Spleen (tissue), 11 donors: ENCODE measurements at regions not wholly inside any gene's neighbourhood (a gene's known extent, or its start where the extent isn't known, plus 50 kb on each side); places are given as distances from the start of the nearest gene placed in this dataset.

Source experiments
- DNase-seq: peaks from one replicate; pipeline ENCODE4 v3.0.0-alpha.2; 2020
- H3K27ac ChIP-seq, 8 donors: fragments of 200-600 bp; sonication (generic) in 7 of 8; 1 replicate in 4 of 8; 2 replicates in 4 of 8; pipeline versions ENCODE4 v1.5.0 to v1.8.0; 2016 to 2021; ENCODE audit warnings: inconsistent platforms in 4 of 8, mild to moderate bottlenecking in 4 of 8, moderate library complexity in 1 of 8
- H3K27me3 ChIP-seq, 7 donors: fragments of 200-600 bp; sonication (generic) in 6 of 7; replicated peaks in 1 of 7; 1 replicate in 4 of 7; 2 replicates in 3 of 7; pipeline versions ENCODE4 v1.5.0 to v1.8.0; 2016 to 2021; ENCODE audit warnings: inconsistent platforms in 3 of 7, mild to moderate bottlenecking in 1 of 7
- H3K36me3 ChIP-seq, 6 donors: fragments of 200-600 bp; sonication (generic) in 5 of 6; 1 replicate in 4 of 6; 2 replicates in 2 of 6; pipeline versions ENCODE4 v1.5.0 to v1.8.0; 2016 to 2021; ENCODE audit warnings: inconsistent platforms in 2 of 6
- H3K4me1 ChIP-seq, 6 donors: fragments of 200-600 bp; sonication (generic) in 5 of 6; 1 replicate in 3 of 6; 2 replicates in 3 of 6; pipeline versions ENCODE4 v1.5.0 to v1.8.0; 2016 to 2021; ENCODE audit warnings: inconsistent platforms in 3 of 6
- H3K4me3 ChIP-seq, 8 donors: fragments of 200-600 bp; sonication (generic) in 7 of 8; 1 replicate in 4 of 8; 2 replicates in 4 of 8; pipeline versions ENCODE4 v1.5.0 to v1.8.0; 2016 to 2021; ENCODE audit warnings: inconsistent platforms in 4 of 8, mild to moderate bottlenecking in 4 of 8, moderate library complexity in 2 of 8
- H3K9me3 ChIP-seq, 8 donors: fragments of 200-600 bp; sonication (generic) in 7 of 8; 1 replicate in 4 of 8; 2 replicates in 4 of 8; pipeline versions ENCODE4 v1.5.0 to v1.8.0; 2016 to 2021; ENCODE audit warnings: inconsistent platforms in 4 of 8
- POLR2A ChIP-seq, 3 donors: fragments of 450-650 bp; IDR thresholded peaks; one replicate each; pipeline ENCODE4 v1.5.1; 2017; ENCODE audit warnings: antibody characterized with exemption in 3 of 3, mild to moderate bottlenecking in 1 of 3
- POLR2AphosphoS5 ChIP-seq, 3 donors: sonication (generic); formaldehyde crosslinking; IDR thresholded peaks; one replicate each; pipeline ENCODE4 v1.5.1; 2017; ENCODE audit warnings: antibody characterized with exemption in 3 of 3
- WGBS, 5 donors: extraction: QIAGEN DNeasy Blood & Tissue Kit in 3 of 5; methylation state at CpG; one replicate each; pipeline versions ENCODE4 v1.1.5 to v1.1.7; 2013 to 2018; 5-methylcytosine and 5-hydroxymethylcytosine counted together
- intact Hi-C: fragments of 100-400 bp; cut with DNase I; formaldehyde crosslinking; loops from one replicate; pipeline ENCODE4 v1.15.0; 2023; ENCODE audit warnings: low total_unique reads
- TF ChIP-seq, protein P1 (sequence below), 11 experiments: fragments of 200-600 bp in 7 of 11; fragments of 450-650 bp in 4 of 11; sonication (generic) in 4 of 11; IDR thresholded peaks in 8 of 11; conservative IDR thresholded peaks in 3 of 11; 1 replicate in 7 of 11; 2 replicates in 4 of 11; pipeline versions ENCODE4 v1.4.0 to v1.8.0; 2016 to 2021; ENCODE audit warnings: antibody characterized with exemption in 11 of 11, inconsistent platforms in 4 of 11, mild to moderate bottlenecking in 1 of 11
- donor health status: healthy with polysubstance abuse.
- donor health status: DM: no; HTN: no; CAD: no; lungs with moderate emphysema.
- donor health status: DM: no; HTN: no; CAD: no.
- donor health status: Bipolar disorder and iron deficiency.
- donor health status: healthy.
- donor health status: DM: no; HTN: no; CAD: no.
- donor health status: DM: yes; HTN: yes; CAD: no.

GRCh38 chr1:96253246-96254035 lies 468.1 kb upstream of the PTBP2 start:
- intact Hi-C loops = no loop called here
- H3K27me3 ChIP-seq = no peaks in the 10 kb centered on the region
- H3K9me3 ChIP-seq = no peaks in the 10 kb centered on the region
- no peak overlapping the region for H3K4me3 ChIP-seq
- no peaks in the 10 kb centered on the region for H3K36me3 ChIP-seq
- DNase-seq = no peak
- H3K4me1 ChIP-seq = no peaks in the 10 kb centered on the region
- TF ChIP-seq POLR2A (IDR thresholded peaks at IDR 0.05) = no peak
- TF ChIP-seq, protein P1, sequence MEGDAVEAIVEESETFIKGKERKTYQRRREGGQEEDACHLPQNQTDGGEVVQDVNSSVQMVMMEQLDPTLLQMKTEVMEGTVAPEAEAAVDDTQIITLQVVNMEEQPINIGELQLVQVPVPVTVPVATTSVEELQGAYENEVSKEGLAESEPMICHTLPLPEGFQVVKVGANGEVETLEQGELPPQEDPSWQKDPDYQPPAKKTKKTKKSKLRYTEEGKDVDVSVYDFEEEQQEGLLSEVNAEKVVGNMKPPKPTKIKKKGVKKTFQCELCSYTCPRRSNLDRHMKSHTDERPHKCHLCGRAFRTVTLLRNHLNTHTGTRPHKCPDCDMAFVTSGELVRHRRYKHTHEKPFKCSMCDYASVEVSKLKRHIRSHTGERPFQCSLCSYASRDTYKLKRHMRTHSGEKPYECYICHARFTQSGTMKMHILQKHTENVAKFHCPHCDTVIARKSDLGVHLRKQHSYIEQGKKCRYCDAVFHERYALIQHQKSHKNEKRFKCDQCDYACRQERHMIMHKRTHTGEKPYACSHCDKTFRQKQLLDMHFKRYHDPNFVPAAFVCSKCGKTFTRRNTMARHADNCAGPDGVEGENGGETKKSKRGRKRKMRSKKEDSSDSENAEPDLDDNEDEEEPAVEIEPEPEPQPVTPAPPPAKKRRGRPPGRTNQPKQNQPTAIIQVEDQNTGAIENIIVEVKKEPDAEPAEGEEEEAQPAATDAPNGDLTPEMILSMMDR (IDR thresholded peaks at IDR 0.05 in 8 of 11, conservative IDR thresholded peaks at IDR 0.05 in 3 of 11) = no peak
- no peak for TF ChIP-seq POLR2AphosphoS5 (IDR thresholded peaks at IDR 0.05)
- no peak overlapping the region for H3K27ac ChIP-seq
- WGBS, 5 donors = 65 to 81% (median 68%) methylated on average over 4 of the region's 4 CpGs

DNA sequence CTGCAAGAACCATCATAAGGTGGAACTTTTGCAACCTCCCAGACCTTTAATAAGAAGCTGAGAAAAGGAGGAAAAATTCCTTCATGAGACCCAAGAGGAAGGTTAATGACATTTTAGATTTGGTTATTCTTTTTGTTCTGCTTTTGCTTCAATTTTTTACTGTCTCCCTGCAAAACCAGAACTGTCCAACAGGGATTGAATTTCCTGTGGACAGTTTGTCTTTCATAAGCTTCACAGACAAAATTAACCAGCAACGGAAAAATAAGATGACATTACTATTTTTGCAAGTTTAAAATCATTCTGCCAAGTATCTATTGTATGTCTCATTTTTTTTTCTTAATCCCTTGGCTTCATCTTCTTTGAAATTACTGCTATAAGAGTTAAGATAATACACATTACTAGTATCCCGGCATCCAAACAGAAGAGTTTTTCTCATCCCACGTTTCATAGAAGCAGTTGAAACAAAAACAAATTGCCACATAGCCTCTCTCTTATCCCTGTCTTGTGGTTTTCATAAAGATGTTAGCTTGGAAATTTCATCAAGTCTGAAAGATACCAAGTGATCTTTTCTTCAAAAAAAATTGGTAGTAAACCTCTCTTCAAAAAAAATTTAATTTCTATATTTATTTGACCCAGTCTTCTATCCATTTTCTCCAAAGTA lies 465.3 kb upstream of the PTBP2 start:
- 64 to 81% (median 69%) methylated on average over 3 of the region's 3 CpGs for WGBS, 5 donors

GRCh38 chr1:96259399-96259798 lies 462.2 kb upstream of the PTBP2 start:
- Histone ChIP-seq H3K27me3 (no peaks in the 10 kb centered on the region), H3K27ac (no peak overlapping the region), H3K36me3 (no peaks in the 10 kb centered on the region), H3K4me1 (no peaks in the 10 kb centered on the region), H3K9me3 (no peaks in the 10 kb centered on the region), H3K4me3 (no peak overlapping the region)
- 33 to 63% (median 53%) methylated on average over 2 of the region's 2 CpGs for WGBS, 5 donors
- intact Hi-C loops = no loop called here
- no peak for DNase-seq
- TF ChIP-seq, protein P1 (IDR thresholded peaks at IDR 0.05 in 8 of 11, conservative IDR thresholded peaks at IDR 0.05 in 3 of 11) = no peak

More for the DNA sequence above, 465.3 kb upstream of the PTBP2 start:
- no peak overlapping the region for H3K4me3 ChIP-seq
- no peak overlapping the region for H3K27ac ChIP-seq
- TF ChIP-seq POLR2AphosphoS5 (IDR thresholded peaks at IDR 0.05) (no peak), POLR2A (IDR thresholded peaks at IDR 0.05) (no peak)
- TF ChIP-seq, protein P1 (IDR thresholded peaks at IDR 0.05 in 8 of 11, conservative IDR thresholded peaks at IDR 0.05 in 3 of 11) = no peak
- no peaks in the 10 kb centered on the region for H3K4me1 ChIP-seq
- no peak for DNase-seq
- no peaks in the 10 kb centered on the region for H3K36me3 ChIP-seq
- no peaks in the 10 kb centered on the region for H3K27me3 ChIP-seq
- H3K9me3 ChIP-seq = no peaks in the 10 kb centered on the region
- intact Hi-C loops = no loop called here

- TF ChIP-seq POLR2A (IDR thresholded peaks at IDR 0.05) = no peak
- TF ChIP-seq, protein P1 (IDR thresholded peaks at IDR 0.05 in 8 of 11, conservative IDR thresholded peaks at IDR 0.05 in 3 of 11) = no peak
- TF ChIP-seq POLR2AphosphoS5 (IDR thresholded peaks at IDR 0.05) = no peak
- peaks cover 0 to 42% (median 23%) of the 10 kb centered on the region in 8 donors for H3K9me3 ChIP-seq
- no peaks in the 10 kb centered on the region for H3K27me3 ChIP-seq
- no peak overlapping the region for H3K27ac ChIP-seq
- no peak for DNase-seq
- H3K4me3 ChIP-seq = no peak overlapping the region
- WGBS, 5 donors = 87 to 97% (median 96%) methylated on average over 1 of the region's 1 CpG
- no peaks in the 10 kb centered on the region for H3K36me3 ChIP-seq
- H3K4me1 ChIP-seq = no peaks in the 10 kb centered on the region
- intact Hi-C loops = no loop called here
These were observed 440.1 kb upstream of the PTBP2 start for GRCh38 chr1:96281491-96281890.
